Brain microvascular endothelial cell (primary cell): ENCODE measurements at regions not wholly inside any gene's neighbourhood (a gene's known extent, or its start where the extent isn't known, plus 50 kb on each side); places are given as distances from the start of the nearest gene placed in this dataset.

Experiments
- DNase-seq: peaks from one replicate; pipeline ENCODE4 v3.0.0-alpha.2; 2020
- H3K27ac ChIP-seq: fragments of 250-450 bp; sonication (Bioruptor Pico); 2 replicates; pipeline ENCODE4 v1.5.1; 2020; ENCODE audit warnings: mild to moderate bottlenecking, moderate library complexity
- H3K27me3 ChIP-seq: fragments of 250-450 bp; sonication (Bioruptor Pico); replicated peaks from 2 replicates; pipeline ENCODE4 v1.5.1; 2020; ENCODE audit warnings: mild to moderate bottlenecking
- H3K36me3 ChIP-seq: fragments of 250-450 bp; sonication (Bioruptor Pico); replicated peaks from 2 replicates; pipeline ENCODE4 v1.5.1; 2020; ENCODE audit warnings: mild to moderate bottlenecking
- H3K4me3 ChIP-seq: 2 replicates; pipeline ENCODE4 v1.5.1; 2011; ENCODE audit warnings: low read depth, mild to moderate bottlenecking, control low read depth, low read length, moderate library complexity
- in situ Hi-C: cut with HindIII; loops from 2 replicates; pipeline ENCODE4 v1.10.0; 2017; ENCODE audit warnings: low sequenced_read_pairs, low pct_ligation_motif_present
- TF ChIP-seq, protein P1 (sequence below): IDR thresholded peaks from 2 replicates; pipeline ENCODE4 v1.5.1; 2011; ENCODE audit warnings: low read depth, mild to moderate bottlenecking, moderate library complexity, low read length, control low read depth, inconsistent platforms; ENCODE audit errors: missing control alignments

DNA sequence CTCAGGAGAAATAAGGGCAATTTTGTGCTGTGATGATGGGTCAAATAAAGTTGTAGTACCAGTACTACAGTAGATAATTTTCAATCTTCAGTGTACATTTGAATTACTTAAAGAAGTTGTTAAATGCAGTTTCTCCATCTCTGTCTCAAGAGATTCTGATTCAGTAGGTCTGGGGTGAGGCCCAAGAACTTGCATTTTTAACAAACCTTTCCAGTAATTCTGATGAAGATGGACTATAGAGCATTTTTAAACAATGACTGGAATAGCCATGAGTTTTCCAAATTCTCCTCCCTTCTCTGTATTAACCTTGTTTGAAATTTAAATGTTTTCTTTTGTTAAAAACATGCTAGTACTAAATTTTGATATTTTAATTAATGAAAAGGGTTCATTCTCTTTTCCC is 127.0 kb upstream of the CD96 start:
- no peaks in the 10 kb centered on the region for H3K27me3 ChIP-seq
- TF ChIP-seq, protein P1, sequence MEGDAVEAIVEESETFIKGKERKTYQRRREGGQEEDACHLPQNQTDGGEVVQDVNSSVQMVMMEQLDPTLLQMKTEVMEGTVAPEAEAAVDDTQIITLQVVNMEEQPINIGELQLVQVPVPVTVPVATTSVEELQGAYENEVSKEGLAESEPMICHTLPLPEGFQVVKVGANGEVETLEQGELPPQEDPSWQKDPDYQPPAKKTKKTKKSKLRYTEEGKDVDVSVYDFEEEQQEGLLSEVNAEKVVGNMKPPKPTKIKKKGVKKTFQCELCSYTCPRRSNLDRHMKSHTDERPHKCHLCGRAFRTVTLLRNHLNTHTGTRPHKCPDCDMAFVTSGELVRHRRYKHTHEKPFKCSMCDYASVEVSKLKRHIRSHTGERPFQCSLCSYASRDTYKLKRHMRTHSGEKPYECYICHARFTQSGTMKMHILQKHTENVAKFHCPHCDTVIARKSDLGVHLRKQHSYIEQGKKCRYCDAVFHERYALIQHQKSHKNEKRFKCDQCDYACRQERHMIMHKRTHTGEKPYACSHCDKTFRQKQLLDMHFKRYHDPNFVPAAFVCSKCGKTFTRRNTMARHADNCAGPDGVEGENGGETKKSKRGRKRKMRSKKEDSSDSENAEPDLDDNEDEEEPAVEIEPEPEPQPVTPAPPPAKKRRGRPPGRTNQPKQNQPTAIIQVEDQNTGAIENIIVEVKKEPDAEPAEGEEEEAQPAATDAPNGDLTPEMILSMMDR = no peak
- no peak overlapping the region for H3K27ac ChIP-seq
- DNase-seq = no peak
- no peaks in the 10 kb centered on the region for H3K36me3 ChIP-seq
- H3K4me3 ChIP-seq = no peak overlapping the region
- in situ Hi-C loops = no loop called here

DNA sequence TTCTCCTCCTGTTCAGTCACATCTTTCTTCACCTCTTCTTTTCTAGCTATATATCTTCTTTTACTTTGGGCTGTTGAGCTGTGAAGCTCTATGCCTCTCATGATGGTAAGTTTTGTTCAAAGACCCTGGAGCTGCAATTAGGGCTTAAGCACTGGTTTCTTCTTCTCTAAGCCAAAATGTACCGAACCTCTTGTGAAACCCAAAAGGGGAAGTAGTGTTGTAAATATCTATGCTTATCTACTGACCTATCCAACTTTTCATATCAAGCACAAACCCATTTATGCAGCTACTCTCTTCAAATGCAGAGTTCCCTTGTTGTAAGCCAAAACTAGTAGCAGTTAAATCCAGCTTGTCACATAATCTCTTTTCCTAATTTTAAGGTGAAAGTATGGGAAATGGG is 123.6 kb upstream of the CD96 start:
- in situ Hi-C loops = no loop called here
- no peak overlapping the region for H3K4me3 ChIP-seq
- TF ChIP-seq, protein P1 = no peak
- DNase-seq = no peak
- no peaks in the 10 kb centered on the region for H3K36me3 ChIP-seq
- H3K27ac ChIP-seq = no peak overlapping the region
- no peaks in the 10 kb centered on the region for H3K27me3 ChIP-seq

DNA sequence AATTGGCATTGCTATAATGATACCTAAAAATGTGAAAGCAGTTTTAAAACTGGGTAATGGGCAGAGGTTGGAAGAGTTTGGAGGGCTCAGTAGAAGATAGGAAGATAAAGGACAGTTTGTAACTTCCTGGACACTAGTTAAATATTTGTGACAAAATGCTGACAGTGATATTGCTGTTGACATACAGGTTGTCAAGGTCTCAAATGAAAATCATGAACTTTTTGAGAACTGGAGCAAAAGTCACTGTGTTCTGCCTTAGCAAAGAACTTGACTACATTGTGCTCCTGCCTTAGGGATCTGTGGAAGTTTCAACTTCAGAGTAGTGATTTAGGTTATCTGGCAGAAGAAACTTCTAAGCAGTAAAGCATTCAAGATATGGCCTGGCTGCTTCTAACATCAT is 113.7 kb upstream of the CD96 start:
- no peaks in the 10 kb centered on the region for H3K27me3 ChIP-seq
- H3K4me3 ChIP-seq = no peak overlapping the region
- TF ChIP-seq, protein P1 = no peak
- in situ Hi-C loops = no loop called here
- no peak for DNase-seq
- no peak overlapping the region for H3K27ac ChIP-seq
- H3K36me3 ChIP-seq = no peaks in the 10 kb centered on the region

DNA sequence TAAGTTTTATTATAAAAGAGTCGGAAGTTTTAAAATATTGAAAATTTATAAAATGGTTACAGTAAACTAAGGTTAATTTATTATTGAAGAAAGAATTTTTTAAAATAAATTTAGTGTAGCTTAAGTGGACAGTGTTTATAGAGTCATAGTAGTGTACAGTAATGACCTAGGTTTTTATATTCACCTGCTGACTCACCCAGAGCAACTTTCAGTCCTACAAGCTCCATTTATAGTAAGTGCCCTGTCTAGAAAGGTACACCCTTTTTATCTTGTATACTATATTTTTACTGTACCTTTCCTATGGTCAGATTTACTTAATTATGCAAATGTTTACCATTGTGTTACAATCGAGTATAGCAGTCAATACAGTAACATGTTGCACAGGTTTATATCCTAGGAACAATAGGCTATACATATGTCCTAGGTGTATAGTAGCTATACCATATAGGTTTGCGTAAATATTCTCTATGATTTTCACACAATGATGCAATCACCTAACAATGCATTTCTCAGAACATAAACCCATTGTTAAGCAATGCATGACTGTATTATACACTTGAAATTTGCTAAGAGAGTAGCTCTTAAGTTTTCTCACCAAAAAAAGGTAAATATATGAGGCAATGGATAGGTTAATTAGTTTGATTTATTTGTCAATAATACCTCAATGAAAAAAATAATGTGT is 106.9 kb upstream of the CD96 start:
- in situ Hi-C loops = no loop called here
- TF ChIP-seq, protein P1 = no peak
- no peak for DNase-seq

DNA sequence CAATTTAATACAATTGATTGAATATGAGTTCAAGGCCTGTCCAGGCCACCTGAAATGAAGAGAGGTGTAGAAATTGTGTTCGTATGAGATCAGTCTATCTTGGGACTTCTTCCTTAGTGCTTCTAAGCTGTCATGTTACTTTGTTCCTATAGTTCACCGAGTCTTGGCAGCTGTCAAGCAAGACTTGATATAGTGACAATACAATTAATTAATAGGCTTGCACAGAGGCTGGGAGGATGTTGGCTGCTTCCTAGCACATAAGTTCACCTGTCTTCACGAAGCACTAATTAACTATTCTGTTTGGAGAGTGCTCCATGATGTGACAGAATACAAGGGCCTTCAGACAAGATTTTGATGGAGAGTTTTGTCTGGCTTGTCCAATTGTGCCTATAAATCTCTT is 103.7 kb upstream of the CD96 start:
- no peak overlapping the region for H3K27ac ChIP-seq
- H3K36me3 ChIP-seq = no peaks in the 10 kb centered on the region
- no peak for DNase-seq
- TF ChIP-seq, protein P1 = no peak
- no peak overlapping the region for H3K4me3 ChIP-seq
- in situ Hi-C loops = no loop called here
- no peaks in the 10 kb centered on the region for H3K27me3 ChIP-seq

More for the DNA sequence above, 106.9 kb upstream of the CD96 start:
- no peaks in the 10 kb centered on the region for H3K27me3 ChIP-seq
- H3K27ac ChIP-seq = no peak overlapping the region
- H3K4me3 ChIP-seq = no peak overlapping the region
- H3K36me3 ChIP-seq = no peaks in the 10 kb centered on the region

DNA sequence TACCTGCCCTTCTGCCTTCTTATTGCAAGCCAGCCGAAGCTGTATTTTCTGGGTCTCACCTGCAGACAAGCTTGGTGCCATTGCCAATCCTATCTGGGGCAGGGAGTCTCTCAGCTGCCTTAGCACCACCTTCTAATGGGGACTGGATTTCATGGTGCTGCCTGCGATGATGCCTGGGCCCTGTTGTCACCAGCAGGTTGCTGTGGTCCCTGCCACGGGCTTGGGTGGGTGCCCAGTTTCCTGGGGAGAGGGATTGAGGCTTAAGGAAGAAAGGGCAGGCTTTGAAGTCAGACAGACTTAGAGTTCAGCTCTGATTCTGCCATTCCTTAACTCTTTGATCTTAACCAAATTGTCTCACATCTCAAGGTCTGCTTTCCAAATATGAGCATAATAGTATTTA is 87.4 kb upstream of the CD96 start:
- H3K27me3 ChIP-seq = no peaks in the 10 kb centered on the region
- H3K4me3 ChIP-seq = no peak overlapping the region
- TF ChIP-seq, protein P1 = no peak
- DNase-seq = no peak
- H3K27ac ChIP-seq = no peak overlapping the region
- in situ Hi-C loops = no loop called here
- no peaks in the 10 kb centered on the region for H3K36me3 ChIP-seq
